HG02943 (cell line): ENCODE measurements at regions not wholly inside any gene's neighbourhood (a gene's known extent, or its start where the extent isn't known, plus 50 kb on each side); places are given as distances from the start of the nearest gene placed in this dataset.

Experiments used
- ATAC-seq: cut with Tn5 transposase; IDR thresholded peaks from one replicate; pipeline ENCODE4 v1.9.1; 2021; ENCODE audit warnings: mild to moderate bottlenecking, low read depth, moderate library complexity; ENCODE audit not compliant: unreplicated experiment

DNA sequence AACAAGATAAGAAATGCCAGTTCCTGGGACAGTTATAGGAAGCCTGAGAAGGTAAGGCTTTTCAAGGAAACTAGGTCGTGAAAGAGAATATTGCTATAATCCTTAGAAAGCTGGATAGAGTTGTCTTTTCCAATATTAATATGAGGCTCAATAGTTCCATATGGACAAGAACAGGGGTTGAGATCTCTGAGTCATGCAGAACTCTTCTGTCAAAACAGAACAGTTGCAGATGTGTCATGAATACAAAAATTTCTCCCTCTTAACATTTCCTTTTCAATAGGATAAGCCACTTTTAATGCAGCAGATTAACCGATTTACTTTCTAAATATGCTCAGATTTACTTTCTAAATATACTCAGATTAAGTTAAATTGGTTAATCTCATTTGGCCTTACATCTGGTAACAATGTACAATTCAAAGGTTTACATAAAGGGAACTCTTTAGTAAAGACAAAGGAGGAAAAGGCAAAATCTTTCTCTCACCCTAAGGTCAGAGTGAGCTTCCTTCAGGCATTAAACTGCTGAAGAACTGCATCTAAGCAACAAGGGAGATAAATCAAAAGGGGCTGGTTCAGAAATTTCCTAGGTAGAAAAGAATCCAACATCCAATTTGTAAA lies 104.7 kb upstream of the PCDH15 start:
- ATAC-seq, result no peak

DNA sequence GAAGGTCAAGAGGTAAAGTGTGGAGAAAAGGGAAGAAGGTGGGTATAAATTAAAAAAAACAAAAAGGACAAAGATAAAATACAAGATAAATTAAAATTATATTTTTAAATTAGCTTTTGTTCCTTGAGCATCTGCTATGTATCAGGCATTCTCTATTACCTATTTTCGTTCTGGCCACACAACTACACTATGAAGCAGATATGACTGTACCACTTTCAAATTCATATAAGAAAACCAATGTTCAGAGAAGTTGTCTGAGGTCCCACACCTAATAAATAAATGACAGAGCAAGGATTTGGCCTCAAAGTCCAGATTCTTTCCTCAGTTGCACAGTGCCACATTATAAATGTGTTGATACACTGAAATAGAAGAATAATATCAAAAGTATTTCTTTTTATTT lies 103.8 kb upstream of the PCDH15 start:
- no peak for ATAC-seq

DNA sequence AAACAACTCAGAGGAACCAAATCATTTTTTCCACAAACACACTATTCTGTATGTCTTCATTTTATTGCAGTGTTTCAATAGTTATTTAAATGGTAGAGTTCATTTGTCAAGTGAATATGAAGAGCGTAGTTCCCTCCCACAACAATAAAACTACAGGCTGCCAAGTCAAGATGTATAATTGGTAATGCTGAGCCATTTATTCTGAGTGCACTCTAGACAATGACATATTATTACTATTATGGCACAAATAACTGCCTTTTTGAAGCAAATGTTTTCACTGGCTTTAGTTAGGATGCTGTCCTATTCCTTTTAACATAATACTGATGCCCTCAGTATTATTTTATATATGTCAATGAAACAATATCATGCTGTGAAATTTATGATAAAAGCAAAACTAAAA lies 102.7 kb upstream of the PCDH15 start:
- ATAC-seq, result no peak

DNA sequence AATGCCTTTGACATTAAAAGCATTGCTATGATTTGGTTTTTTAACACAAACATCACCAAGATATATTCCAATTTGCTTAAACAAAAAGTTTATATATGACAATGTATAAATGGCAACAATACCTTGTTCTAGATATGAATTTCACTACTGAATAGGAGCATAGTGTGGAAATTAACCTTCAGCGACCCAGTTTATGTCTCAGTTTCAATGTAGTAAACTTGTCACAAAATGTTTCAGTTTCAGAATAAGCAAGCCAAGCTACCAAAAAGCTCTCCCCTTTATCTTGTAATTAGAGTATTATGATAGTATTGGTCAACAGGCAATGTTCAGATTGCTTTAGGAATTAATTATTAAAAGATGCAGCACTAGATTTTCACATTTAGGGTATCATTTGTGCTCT lies 99.6 kb upstream of the PCDH15 start:
- ATAC-seq, result peak; percentile 67

DNA sequence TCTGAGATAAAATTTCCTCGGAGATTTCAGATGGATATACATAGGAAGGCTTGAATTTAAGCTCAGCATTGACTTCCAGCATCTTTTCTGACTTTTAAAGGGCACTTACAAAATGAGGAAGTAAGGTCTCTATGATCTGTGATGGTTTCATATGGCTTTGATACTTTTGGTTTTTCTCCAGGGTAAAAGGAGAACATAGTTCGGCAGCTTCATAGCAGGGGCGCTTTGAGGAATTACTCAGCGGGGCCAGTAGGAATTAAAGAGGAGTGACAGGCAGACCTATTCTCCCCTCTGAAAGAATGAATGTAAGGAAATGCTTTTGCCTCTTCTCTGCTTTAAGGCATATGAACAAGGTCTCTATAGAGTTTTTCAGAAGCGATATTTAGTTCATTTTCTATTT lies 80.0 kb upstream of the PCDH15 start:
- ATAC-seq, result no peak

DNA sequence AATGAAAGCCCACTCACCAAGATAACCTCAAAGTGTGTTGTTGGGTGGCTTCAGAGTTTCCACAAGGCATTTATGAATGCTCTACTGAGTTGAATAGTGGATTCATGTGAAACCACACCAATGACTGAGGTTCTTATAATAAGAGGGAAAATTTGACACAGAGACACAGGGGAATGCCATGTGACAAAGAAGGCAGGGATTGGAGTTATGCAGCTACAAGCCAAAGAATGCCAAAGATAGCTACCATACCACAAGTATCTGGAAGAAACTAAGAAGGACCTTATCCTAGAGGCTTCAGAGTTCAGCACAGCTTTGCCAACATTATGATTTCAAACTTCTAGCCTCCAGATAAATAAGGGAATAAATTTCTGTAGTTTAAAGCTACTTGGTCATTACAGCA lies 68.0 kb upstream of the PCDH15 start:
- no peak for ATAC-seq

DNA sequence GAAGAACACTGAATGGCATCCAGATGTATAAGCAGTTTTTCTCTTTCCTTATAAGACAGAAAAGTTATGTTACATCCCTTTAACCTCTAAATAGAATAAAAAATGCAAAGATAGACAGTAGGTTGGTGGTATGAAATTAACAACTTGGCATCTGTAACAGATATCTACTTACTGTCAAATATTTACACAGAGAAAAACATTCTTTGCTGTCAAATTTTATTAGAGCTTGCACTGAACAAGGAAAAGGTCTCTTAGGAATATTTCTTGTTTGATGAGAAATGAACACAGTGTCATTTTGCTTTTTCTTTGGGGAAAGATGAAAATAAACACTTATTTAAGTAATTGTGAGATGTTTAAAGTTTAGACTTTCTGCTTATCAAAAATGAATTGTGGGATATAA lies 65.6 kb upstream of the PCDH15 start:
- ATAC-seq, result no peak

DNA sequence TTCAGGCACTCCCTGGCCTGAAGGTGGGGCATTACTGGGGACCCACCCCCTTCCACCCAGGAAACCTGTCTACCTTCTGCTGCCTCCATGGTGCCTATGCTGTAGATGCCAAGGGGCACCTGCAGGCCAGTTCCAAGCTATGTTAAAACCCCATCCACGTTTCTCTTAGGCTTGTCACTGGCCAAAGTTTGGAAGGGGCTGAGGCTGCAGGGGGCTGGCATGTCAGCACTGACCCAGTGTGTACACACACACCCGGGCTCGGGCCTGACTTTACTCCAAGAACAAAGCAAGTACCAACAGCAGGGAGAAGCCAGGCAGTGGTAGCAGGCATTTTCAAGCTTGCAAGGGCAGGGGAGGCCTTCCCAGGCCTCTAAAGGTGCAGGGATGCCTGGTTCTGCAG lies 53.8 kb upstream of the PCDH15 start:
- ATAC-seq, result no peak

DNA sequence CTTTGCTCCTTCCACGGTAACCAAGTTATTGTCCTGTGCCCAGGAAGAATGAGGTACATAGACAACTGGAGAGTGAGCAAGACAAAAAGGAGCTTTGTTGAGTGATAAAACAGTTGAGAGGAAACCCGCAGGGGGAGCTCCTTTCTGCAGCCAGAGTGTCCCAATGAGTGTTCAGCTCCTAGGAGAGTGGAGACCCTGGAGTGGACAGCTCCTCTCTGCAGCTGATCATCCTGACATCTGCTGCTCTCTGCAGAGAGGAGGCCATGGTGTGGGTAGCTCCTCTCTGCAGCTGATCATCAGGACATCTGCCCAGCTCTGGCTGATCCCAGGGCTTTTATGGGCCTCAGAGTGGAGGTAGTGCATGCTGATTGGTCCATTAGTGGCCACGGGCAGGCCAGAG lies 53.4 kb upstream of the PCDH15 start:
- no peak for ATAC-seq

DNA sequence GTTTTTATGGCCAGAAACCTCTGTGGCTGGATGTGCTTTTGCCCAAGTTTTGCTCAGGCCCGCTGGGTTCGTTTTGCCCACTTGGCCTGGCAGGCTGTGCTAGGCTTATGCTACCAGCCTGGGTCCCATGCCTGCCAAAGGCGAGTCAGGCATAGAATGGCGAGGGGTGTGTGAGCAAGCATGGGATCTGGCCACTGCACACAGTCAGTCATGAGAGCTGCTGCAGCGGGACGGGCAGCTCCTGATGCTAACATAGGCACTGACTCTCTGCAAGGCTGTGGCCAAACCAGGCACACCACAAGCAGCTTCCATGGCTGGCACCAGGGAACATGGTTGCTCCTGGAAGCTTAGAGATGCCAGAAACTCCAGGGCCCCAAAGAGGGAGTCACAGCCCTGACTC lies 52.9 kb upstream of the PCDH15 start:
- no peak for ATAC-seq
